Effector memory CD4-positive, alpha-beta T cell (primary cell): ENCODE measurements at regions not wholly inside any gene's neighbourhood (a gene's known extent, or its start where the extent isn't known, plus 50 kb on each side); places are given as distances from the start of the nearest gene placed in this dataset.

Experiments
- DNase-seq, 3 donors: peaks; one replicate each; pipeline ENCODE4 v3.0.0-alpha.2; 2020
- H3K27ac ChIP-seq: 2 replicates; pipeline ENCODE4 v1.7.0; 2013; ENCODE audit warnings: mild to moderate bottlenecking, low read length, moderate library complexity; ENCODE audit not compliant: insufficient read depth, poor library complexity, severe bottlenecking
- H3K27me3 ChIP-seq: replicated peaks from 2 replicates; pipeline ENCODE4 v1.7.0; 2013; ENCODE audit warnings: mild to moderate bottlenecking, low read length; ENCODE audit not compliant: insufficient read depth, control insufficient read depth, poor library complexity, severe bottlenecking
- H3K36me3 ChIP-seq: 2 replicates; pipeline ENCODE4 v1.7.0; 2013; ENCODE audit warnings: mild to moderate bottlenecking, low read length, moderate library complexity; ENCODE audit not compliant: control insufficient read depth, insufficient read depth
- H3K4me1 ChIP-seq: 2 replicates; pipeline ENCODE4 v1.7.0; 2013; ENCODE audit warnings: low read length, mild to moderate bottlenecking; ENCODE audit not compliant: control insufficient read depth, insufficient read depth, poor library complexity, severe bottlenecking
- H3K4me3 ChIP-seq: 2 replicates; pipeline ENCODE4 v1.7.0; 2013; ENCODE audit warnings: low read length, low read depth, mild to moderate bottlenecking; ENCODE audit not compliant: insufficient read depth, poor library complexity, severe bottlenecking
- H3K9me3 ChIP-seq: 2 replicates; pipeline ENCODE4 v1.7.0; 2013; ENCODE audit warnings: mild to moderate bottlenecking, low read length, moderate library complexity; ENCODE audit not compliant: control insufficient read depth

DNA sequence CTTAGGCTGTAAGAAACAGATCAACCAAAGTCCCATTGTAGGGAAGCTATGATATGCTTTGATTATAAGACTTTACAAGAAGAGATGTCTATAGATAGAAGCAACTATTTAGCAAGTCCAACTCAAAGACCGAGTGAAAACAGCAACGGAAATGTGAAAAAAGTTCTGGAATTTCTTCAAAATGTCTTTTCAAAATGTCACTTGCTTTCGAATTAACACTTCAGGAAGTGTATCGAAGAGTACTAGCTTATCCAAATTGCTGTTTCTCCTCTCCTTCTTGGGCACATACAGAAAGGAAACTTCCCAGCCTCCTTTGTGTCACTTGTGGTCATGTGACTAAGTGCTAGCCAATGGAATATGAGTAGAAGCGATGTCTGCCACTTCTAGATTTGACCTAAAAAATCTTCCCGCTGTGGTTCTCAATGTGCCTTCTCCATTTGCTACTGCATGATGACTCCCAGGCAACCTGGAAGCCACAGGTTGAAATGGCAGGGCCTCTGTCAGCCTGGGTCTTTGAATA is 89.9 kb downstream of the TSEN15 start:
- no peak overlapping the region for H3K4me3 ChIP-seq
- H3K4me1 ChIP-seq = no peaks in the 10 kb centered on the region
- no peak for DNase-seq
- H3K9me3 ChIP-seq = no peaks in the 10 kb centered on the region
- H3K36me3 ChIP-seq = no peaks in the 10 kb centered on the region
- no peaks in the 10 kb centered on the region for H3K27me3 ChIP-seq
- H3K27ac ChIP-seq = no peak overlapping the region

DNA sequence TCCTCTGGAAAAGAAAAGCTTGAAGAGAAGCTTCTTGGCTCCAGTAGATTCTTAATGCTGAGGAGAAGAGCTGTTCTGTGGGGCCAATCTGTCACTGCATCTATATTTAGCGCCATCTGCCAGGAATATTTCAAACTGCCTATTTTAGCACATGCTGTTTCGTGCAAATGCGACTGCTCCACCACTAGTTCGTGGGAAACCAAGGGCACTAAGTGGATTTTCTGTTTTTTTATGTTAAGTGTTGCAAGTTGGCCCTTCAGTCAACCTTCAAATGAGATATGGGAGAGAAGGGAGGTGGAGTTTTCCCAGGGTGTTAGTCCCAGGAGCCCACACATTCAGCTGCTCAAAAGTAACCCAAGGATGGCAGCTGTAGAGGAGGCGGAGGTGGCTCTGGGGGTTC is 91.9 kb downstream of the TSEN15 start:
- peaks cover 3% of the 10 kb centered on the region for H3K27me3 ChIP-seq

DNA sequence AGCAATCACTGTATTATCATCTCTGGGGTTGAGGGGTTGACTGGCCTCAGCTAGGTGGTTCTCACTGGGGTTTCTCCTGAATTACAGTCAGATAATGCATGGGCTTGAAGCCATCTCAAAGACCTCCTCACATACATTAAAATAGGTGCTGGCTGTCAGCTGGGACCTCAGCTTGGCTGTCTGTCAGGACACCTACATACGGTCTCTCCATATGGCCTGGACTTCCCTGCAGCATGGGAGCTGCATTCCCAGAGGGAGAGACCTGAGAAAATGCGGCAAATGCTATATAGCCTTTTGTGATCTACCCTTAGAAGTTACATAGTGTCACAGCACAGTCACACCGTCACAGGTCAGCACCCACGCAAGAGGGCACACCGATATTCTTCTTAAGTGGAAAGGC is 93.6 kb downstream of the TSEN15 start:
- Histone ChIP-seq H3K27me3 (peaks cover 3% of the 10 kb centered on the region), H3K27ac (no peak overlapping the region), H3K4me3 (no peak overlapping the region), H3K4me1 (no peaks in the 10 kb centered on the region), H3K9me3 (no peaks in the 10 kb centered on the region), H3K36me3 (no peaks in the 10 kb centered on the region)
- no peak for DNase-seq

More for the DNA sequence above, 91.9 kb downstream of the TSEN15 start:
- no peak for DNase-seq
- H3K9me3 ChIP-seq = no peaks in the 10 kb centered on the region
- H3K4me1 ChIP-seq = no peaks in the 10 kb centered on the region
- no peak overlapping the region for H3K4me3 ChIP-seq
- H3K27ac ChIP-seq = no peak overlapping the region
- H3K36me3 ChIP-seq = no peaks in the 10 kb centered on the region

DNA sequence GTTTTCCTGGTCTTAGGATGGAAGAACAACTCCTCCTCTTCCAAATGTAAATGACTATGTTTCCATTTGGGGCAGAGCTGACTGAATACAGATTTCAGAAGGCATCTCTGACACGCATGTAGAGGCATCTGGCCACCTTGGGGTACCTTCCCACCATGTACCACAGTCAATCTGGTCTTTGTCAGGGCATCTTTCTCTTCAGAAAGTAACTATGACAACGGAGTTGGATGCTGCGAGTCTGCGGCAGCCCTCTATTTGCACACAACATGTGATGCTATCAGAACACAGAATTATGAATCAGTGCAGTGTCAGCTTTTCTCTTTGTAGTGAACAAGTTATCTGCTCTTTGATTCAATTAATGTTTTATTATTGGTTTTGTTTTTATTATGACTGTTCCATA is 94.7 kb downstream of the TSEN15 start:
- no peak overlapping the region for H3K4me3 ChIP-seq

DNA sequence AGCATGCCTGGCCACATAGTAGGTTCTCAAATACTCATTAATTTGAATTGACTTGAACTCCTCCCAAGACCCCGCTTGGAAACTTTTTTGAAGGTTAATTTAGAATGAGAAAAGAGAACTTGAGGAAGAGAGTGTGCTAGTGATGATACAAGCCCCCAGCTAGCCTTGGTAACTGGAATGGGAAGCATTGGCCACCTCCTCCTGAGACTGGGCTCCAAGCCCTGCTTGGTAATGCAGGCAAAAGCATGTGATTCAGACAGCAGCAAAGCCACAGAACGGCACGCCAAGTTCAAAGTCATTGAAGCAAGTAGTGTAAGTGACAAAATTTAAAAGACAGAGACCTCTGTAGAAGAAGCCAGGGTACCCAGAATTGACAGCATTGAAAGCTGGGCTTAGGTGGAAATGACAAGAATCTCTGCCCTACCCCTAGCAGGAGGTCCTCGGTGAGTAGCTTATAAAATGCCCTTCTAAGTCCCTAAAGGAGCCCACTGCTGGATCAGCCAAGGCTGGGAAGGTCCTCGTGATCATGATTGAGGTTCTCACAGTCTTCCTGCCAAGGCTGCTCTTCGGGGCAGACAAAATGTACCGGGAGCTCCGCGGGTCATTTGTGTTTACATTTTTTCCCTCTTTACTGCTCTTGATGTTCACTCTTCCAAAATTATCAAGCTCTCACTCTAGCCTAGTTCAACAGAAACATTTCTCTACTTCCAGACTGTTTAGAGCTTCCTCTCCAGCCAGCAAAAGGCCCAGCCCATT is 99.4 kb downstream of the TSEN15 start:
- H3K36me3 ChIP-seq = no peaks in the 10 kb centered on the region
- H3K9me3 ChIP-seq = no peaks in the 10 kb centered on the region
- peaks cover 6% of the 10 kb centered on the region for H3K27me3 ChIP-seq
- H3K27ac ChIP-seq = no peak overlapping the region
- H3K4me1 ChIP-seq = no peaks in the 10 kb centered on the region
- H3K4me3 ChIP-seq = no peak overlapping the region
- no peak for DNase-seq

More for the DNA sequence above, 94.7 kb downstream of the TSEN15 start:
- Histone ChIP-seq H3K27ac (no peak overlapping the region), H3K27me3 (peaks cover 3% of the 10 kb centered on the region), H3K9me3 (no peaks in the 10 kb centered on the region), H3K36me3 (no peaks in the 10 kb centered on the region), H3K4me1 (no peaks in the 10 kb centered on the region)
- DNase-seq = no peak

DNA sequence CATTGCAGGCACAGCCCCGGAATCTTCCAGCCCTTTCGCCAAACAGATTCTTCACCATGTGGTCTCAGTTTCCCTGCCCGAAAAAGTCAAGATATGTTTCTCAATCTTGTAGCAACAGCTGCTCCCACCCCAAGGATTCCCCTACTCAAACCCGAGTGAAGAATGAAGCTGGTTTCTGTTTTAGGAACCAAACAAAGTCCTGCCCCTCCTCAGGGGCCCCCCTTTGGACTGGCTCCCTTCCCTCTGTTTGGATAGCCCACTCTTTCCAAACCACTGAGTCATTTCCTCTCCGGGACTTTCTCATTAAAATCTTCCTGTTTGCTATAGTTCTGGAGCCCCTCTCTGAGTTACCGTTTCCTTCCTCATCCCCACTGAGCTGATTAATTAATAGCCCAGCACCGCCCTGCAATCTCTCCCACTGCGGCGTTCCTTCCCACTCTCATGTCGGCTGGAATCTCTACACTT is 100.9 kb downstream of the TSEN15 start:
- no peak overlapping the region for H3K27ac ChIP-seq
- H3K4me3 ChIP-seq = no peak overlapping the region
- H3K4me1 ChIP-seq = no peaks in the 10 kb centered on the region
- DNase-seq = no peak
- no peaks in the 10 kb centered on the region for H3K36me3 ChIP-seq
- peaks cover 6% of the 10 kb centered on the region for H3K27me3 ChIP-seq
- no peaks in the 10 kb centered on the region for H3K9me3 ChIP-seq

DNA sequence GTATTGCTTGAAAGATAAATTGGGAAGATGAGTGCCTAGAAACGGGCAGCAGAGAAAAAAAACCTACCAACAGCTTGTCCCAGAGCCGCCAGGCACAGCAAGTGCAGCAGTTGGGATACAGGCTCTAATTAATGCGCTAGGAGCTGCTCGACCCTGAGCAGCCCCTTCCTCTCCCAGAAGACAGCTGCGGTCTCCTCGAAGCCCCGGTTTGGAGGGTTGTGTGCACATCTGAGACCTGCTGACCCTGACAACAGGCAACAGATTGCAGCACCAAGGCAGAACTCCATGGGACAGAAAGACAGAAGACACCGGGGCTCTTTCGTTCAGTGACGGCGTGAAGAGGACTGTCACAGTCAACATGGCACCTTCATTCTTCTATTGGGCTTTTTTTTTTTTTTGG is 101.4 kb downstream of the TSEN15 start:
- no peak overlapping the region for H3K27ac ChIP-seq

DNA sequence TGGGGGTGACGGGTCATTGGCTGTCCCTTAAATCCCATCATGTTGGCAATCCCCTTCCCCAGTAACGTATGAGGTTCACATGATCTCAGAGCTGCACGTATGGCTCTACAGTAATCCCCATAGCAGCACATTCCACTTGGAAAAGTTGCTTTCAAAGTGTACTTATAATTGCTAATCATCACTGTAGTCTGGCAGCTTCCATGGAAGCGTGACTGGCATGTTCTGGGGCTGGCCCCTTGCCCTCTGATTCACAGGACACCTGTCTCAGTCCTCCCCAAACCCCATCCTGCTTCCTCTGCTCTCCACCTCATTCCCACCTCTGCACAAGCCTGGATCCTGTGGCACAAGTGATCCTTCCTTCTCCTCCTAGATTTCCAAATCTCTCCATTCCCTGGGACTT is 102.2 kb downstream of the TSEN15 start:
- H3K27me3 ChIP-seq = peaks cover 3% of the 10 kb centered on the region
- no peaks in the 10 kb centered on the region for H3K9me3 ChIP-seq
- H3K27ac ChIP-seq = no peak overlapping the region
- no peak for DNase-seq
- no peaks in the 10 kb centered on the region for H3K4me1 ChIP-seq
- no peak overlapping the region for H3K4me3 ChIP-seq
- H3K36me3 ChIP-seq = no peaks in the 10 kb centered on the region

More for the DNA sequence above, 101.4 kb downstream of the TSEN15 start:
- Histone ChIP-seq H3K4me1 (no peaks in the 10 kb centered on the region), H3K4me3 (no peak overlapping the region), H3K9me3 (no peaks in the 10 kb centered on the region), H3K36me3 (no peaks in the 10 kb centered on the region), H3K27me3 (peaks cover 6% of the 10 kb centered on the region)
- DNase-seq = no peak

DNA sequence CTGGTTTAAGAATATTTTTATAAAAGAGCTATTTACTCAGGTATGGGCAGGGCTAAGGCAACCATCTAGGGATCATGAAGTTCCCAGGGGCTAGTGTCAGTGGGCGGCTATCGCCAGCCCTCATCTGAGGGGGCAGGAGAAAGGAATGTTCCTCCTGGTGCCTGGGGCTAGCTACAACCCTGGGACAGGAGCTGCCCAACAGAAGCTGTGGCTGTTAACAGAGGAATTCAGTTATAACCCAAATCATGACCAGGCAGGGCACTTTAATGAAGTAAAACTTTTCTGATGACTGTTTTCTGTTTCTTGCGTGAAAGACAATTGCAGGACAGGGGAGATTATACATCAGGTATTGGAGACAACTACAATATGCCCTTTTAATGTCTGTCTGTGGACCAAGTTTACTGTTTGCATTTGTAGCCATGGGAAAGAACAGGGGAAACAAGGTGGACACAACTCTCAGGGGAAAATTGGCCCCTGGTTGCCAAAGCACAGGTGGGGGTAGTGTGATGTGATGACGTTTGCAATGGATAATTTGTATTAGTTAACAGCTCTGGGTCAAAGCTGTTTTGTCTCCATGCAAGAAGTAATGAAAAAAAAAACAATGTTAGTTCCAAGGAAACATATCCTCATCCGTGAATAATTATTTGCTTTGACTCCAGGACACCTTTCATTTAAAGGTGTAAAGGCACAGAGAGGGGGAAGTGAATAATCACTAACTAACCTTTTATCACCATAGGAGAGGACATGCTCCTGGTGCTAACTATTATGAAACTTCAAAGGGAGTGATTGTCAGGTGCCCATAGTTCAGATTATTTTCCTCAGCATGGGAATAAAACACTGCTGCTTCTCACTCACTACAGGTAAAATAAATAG is 105.2 kb downstream of the TSEN15 start:
- Histone ChIP-seq H3K9me3 (no peaks in the 10 kb centered on the region), H3K27me3 (peaks cover 3% of the 10 kb centered on the region), H3K36me3 (no peaks in the 10 kb centered on the region), H3K27ac (no peak overlapping the region), H3K4me1 (no peaks in the 10 kb centered on the region), H3K4me3 (no peak overlapping the region)
- no peak for DNase-seq

DNA sequence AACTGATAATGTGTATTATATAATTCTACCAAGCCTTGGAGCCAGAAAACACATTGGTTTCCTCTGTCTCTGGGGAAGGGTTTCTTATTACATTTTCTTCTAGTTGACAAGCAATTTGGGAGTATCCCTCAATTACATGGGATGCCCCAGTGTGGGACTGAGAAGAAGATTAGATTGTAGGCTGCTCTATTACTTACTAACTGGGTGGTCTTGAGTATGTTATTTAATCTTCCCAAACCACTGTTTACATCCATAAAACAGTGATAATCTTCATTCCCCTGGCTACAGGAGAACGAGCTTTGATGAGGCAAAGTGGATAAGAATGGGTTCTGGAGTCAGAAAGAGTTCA is 105.8 kb downstream of the TSEN15 start:
- H3K27me3 ChIP-seq = peaks cover 3% of the 10 kb centered on the region
- H3K9me3 ChIP-seq = no peaks in the 10 kb centered on the region
- no peak overlapping the region for H3K27ac ChIP-seq
- no peak overlapping the region for H3K4me3 ChIP-seq
- no peaks in the 10 kb centered on the region for H3K4me1 ChIP-seq
- no peaks in the 10 kb centered on the region for H3K36me3 ChIP-seq
- DNase-seq = no peak
